C4-2B (cell line): ENCODE measurements at regions not wholly inside any gene's neighbourhood (a gene's known extent, or its start where the extent isn't known, plus 50 kb on each side); places are given as distances from the start of the nearest gene placed in this dataset.

Experiments
- H3K27ac ChIP-seq: fragments of 450-650 bp; 2 replicates; pipeline ENCODE4 v1.5.1; 2017
- CTCF ChIP-seq: fragments of 450-650 bp; conservative IDR thresholded peaks from 2 replicates; pipeline ENCODE4 v1.5.1; 2017; ENCODE audit warnings: mild to moderate bottlenecking
- ZFX ChIP-seq: fragments of 450-650 bp; IDR thresholded peaks from 2 replicates; pipeline ENCODE4 v1.6.1; 2017

GRCh38 chr2:8544786-8545694 is 136.8 kb upstream of the ID2 start:
- H3K27ac ChIP-seq = no peak overlapping the region
- TF ChIP-seq ZFX = no peak
- no peak for TF ChIP-seq CTCF

GRCh38 chr2:8545695-8546611 is 135.9 kb upstream of the ID2 start:
- no peak overlapping the region for H3K27ac ChIP-seq
- TF ChIP-seq CTCF (no peak), ZFX (no peak)

GRCh38 chr2:8546612-8547283 is 135.1 kb upstream of the ID2 start:
- no peak for TF ChIP-seq CTCF
- no peak for TF ChIP-seq ZFX
- no peak overlapping the region for H3K27ac ChIP-seq

GRCh38 chr2:8547284-8548064 is 134.4 kb upstream of the ID2 start:
- H3K27ac ChIP-seq = no peak overlapping the region
- TF ChIP-seq CTCF (no peak), ZFX (no peak)

GRCh38 chr2:8548065-8548618 is 133.7 kb upstream of the ID2 start:
- TF ChIP-seq ZFX = no peak
- no peak overlapping the region for H3K27ac ChIP-seq

- no peak for TF ChIP-seq ZFX
- TF ChIP-seq CTCF = no peak
- no peak overlapping the region for H3K27ac ChIP-seq
Observed at GRCh38 chr2:8548619-8549150, 133.2 kb upstream of the ID2 start.
